HEK293T (cell line): ENCODE measurements at regions not wholly inside any gene's neighbourhood (a gene's known extent, or its start where the extent isn't known, plus 50 kb on each side); places are given as distances from the start of the nearest gene placed in this dataset.

Source experiments
- ARNT ChIP-seq: fragments of 450-650 bp; IDR thresholded peaks from 2 replicates; pipeline ENCODE4 v1.6.1; 2017; ENCODE audit warnings: mild to moderate bottlenecking
- BHLHE40 ChIP-seq: fragments of 450-650 bp; IDR thresholded peaks from 2 replicates; pipeline ENCODE4 v1.6.1; 2016; ENCODE audit warnings: mild to moderate bottlenecking, moderate library complexity, borderline replicate concordance
- CTBP1 ChIP-seq: fragments of 450-650 bp; IDR thresholded peaks from 2 replicates; pipeline ENCODE4 v1.6.1; 2016; ENCODE audit warnings: borderline replicate concordance
- ELF4 ChIP-seq: fragments of 450-650 bp; IDR thresholded peaks from 2 replicates; pipeline ENCODE4 v1.6.1; 2017; ENCODE audit warnings: antibody characterized with exemption
- FOXA1 ChIP-seq: fragments of 450-650 bp; IDR thresholded peaks from 2 replicates; pipeline ENCODE4 v1.6.1; 2016; ENCODE audit warnings: mild to moderate bottlenecking
- FOXK2 ChIP-seq: fragments of 450-650 bp; IDR thresholded peaks from 2 replicates; pipeline ENCODE4 v1.6.1; 2016; ENCODE audit warnings: mild to moderate bottlenecking
- FOXM1 ChIP-seq: fragments of 450-650 bp; IDR thresholded peaks from 2 replicates; pipeline ENCODE4 v1.6.1; 2017; ENCODE audit warnings: mild to moderate bottlenecking, borderline replicate concordance
- HDGF ChIP-seq: fragments of 450-650 bp; IDR thresholded peaks from 2 replicates; pipeline ENCODE4 v1.6.1; 2017; ENCODE audit warnings: antibody characterized with exemption, borderline replicate concordance
- L3MBTL2 ChIP-seq: fragments of 450-650 bp; conservative IDR thresholded peaks from 2 replicates; pipeline ENCODE4 v1.6.1; 2016; ENCODE audit warnings: mild to moderate bottlenecking
- SP1 ChIP-seq: fragments of 450-650 bp; IDR thresholded peaks from 2 replicates; pipeline ENCODE4 v1.6.1; 2017
- SUZ12 ChIP-seq: fragments of 450-650 bp; IDR thresholded peaks from 2 replicates; pipeline ENCODE4 v1.6.1; 2016; ENCODE audit warnings: mild to moderate bottlenecking
- TARDBP ChIP-seq: fragments of 450-650 bp; IDR thresholded peaks from 2 replicates; pipeline ENCODE4 v1.6.1; 2016
- ZNF384 ChIP-seq: fragments of 450-650 bp; IDR thresholded peaks from 2 replicates; pipeline ENCODE4 v1.6.1; 2016
- TF ChIP-seq, protein P1 (sequence below): fragments of 450-650 bp; IDR thresholded peaks from 2 replicates; pipeline ENCODE4 v1.6.1; 2016

DNA sequence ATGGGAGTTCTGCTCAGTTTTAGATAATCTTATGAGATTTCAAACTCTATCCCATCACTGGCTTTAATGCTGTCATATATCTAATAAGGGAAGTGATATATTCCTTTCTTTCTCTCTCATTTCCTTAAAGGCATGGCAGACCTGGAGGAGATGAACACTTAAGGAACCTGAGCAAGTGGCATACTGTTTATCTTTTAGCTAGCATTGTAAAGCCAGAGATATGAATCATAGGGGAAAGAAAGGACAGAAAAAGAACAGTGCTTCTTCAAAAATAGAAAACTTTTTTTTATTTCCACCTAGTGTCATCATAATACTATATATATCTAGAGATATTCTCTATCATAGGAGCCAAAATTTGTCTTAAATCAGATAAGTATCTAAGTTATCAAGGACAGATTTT lies 68.3 kb upstream of the PSMA6 start:
- no peak for TF ChIP-seq FOXA1
- no peak for TF ChIP-seq FOXM1
- TF ChIP-seq, protein P1, sequence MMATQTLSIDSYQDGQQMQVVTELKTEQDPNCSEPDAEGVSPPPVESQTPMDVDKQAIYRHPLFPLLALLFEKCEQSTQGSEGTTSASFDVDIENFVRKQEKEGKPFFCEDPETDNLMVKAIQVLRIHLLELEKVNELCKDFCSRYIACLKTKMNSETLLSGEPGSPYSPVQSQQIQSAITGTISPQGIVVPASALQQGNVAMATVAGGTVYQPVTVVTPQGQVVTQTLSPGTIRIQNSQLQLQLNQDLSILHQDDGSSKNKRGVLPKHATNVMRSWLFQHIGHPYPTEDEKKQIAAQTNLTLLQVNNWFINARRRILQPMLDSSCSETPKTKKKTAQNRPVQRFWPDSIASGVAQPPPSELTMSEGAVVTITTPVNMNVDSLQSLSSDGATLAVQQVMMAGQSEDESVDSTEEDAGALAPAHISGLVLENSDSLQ: no peak
- no peak for TF ChIP-seq SUZ12
- TF ChIP-seq ELF4: no peak
- TF ChIP-seq HDGF: no peak
- no peak for TF ChIP-seq BHLHE40
- no peak for TF ChIP-seq TARDBP
- TF ChIP-seq SP1: no peak
- TF ChIP-seq L3MBTL2: no peak
- TF ChIP-seq FOXK2: no peak
- no peak for TF ChIP-seq ZNF384
- TF ChIP-seq ARNT: no peak
- TF ChIP-seq CTBP1: no peak
